GM21786 (cell line): ENCODE measurements at regions not wholly inside any gene's neighbourhood (a gene's known extent, or its start where the extent isn't known, plus 50 kb on each side); places are given as distances from the start of the nearest gene placed in this dataset.

Experiments
- ATAC-seq: cut with Tn5 transposase; IDR thresholded peaks from one replicate; pipeline ENCODE4 v1.9.1; 2021; ENCODE audit not compliant: unreplicated experiment

- ATAC-seq = no peak
Observed at GRCh38 chr16:47972246-47972985, 183.4 kb downstream of the ABCC12 start.

DNA sequence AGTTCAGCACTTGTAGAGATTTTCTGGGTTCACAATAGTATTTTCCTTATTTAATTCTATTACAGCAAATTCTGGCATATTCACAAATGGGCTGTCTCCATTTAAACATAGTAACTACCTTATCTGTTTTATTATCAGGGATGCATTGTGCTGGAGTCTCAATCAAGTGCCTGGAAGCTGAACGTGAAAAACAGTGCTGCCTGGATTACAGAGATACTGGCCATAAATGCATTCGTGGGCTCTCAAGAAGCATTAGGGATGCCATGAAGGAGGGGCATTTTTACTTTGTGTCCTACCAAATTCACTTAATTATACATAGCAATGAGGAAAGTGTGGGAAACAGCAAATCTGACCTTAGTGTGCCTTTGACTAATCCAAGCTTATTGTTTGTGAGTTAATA, 184.6 kb downstream of the ABCC12 start:
- ATAC-seq = no peak

DNA sequence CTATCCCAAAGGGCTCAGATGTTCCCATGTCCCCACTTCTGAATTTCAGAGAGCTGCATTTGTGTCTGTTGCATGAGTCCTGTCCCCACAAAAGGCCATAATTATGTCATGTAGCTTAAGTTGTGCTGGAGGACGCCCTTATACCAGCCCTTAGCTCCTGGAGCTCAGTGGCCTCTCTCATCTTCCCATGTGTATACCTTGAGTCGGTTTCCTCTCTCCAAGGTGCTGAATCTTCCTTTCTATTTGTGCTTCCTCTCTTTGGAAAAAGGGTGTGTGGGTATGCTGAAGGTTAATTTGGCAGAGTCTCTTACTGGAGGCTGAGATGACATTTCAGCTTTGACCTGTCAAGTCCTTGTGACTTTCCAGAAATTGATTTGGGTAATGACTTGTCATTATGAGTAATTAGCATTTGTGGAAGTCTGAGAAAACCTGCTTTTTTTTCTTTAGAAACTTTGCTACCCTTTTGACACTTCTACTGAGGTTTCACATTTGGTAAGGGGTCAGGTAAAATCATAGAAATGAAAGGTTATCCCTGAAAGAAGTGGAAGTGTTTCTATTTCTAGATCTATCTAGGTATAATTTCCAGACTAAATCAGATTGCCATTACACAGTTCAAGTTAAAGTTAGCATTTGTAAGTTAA, 185.4 kb downstream of the ABCC12 start:
- ATAC-seq = no peak

DNA sequence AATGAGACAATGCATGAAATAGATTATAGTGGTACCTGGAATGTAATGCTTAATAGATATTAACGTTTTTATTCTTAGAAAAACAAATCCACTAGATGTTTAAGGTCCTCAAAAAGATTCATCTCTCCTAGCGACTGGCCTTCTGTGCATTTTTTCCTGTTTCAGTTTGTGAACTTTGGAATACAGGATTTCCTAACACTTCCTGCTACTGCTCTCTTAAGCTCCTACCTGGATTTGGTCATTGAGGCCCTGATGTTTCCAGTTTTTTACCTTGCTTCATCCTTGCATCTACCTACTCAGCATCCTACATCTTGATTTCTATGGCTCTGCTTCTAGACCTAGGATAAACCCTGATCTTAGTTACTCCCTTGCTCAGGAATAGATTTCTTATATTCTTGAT, 188.4 kb downstream of the ABCC12 start:
- ATAC-seq = no peak

DNA sequence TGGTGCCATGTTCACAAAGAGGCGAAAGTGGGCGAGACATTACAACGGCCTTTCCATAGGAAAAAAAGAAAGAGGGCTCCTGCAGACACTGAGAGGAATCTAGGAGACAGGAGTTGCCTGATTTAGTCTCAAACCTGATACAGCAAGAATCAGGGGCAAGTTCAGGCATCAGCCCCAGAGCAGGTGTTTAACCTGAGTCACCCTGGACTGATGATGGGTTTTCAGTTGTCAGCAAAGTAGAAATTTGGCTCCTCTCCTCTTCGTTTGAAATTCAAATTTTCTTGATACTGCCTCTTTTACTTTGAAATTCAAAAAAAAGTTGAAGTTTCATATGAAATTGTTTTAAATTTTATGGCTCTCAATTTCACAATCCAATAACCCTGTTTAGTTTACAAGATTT, 189.5 kb downstream of the ABCC12 start:
- no peak for ATAC-seq

- ATAC-seq = no peak
Observed at GRCh38 chr16:47965439-47965838, 190.4 kb downstream of the ABCC12 start.

GRCh38 chr16:47958726-47959125, 197.1 kb downstream of the ABCC12 start:
- ATAC-seq = no peak

GRCh38 chr16:47956916-47957315, 198.9 kb downstream of the ABCC12 start:
- ATAC-seq = no peak

DNA sequence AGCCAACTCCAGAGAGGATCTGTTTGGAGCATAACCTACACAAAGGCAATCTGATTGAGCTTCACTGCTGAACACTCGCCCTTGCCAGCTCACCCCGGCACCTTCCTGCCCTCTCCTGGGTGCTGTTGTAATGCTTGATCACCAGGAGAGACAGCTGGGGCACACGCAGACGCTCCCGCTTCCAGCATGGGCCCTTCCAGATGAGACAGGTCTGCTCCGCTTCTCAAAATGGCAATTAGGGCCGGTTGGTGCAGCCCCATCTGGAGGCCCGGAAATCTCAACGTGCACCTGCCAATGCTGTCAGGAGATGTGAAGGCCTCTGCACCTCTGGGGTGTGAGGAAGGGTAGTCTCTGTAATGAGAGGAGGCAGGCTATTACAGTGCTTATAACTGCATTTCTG, 206.1 kb downstream of the ABCC12 start:
- no peak for ATAC-seq

- ATAC-seq = no peak
Observed at GRCh38 chr16:47949276-47949675, 206.5 kb downstream of the ABCC12 start.

- ATAC-seq = no peak
Observed at GRCh38 chr16:47947723-47948122, 208.1 kb downstream of the ABCC12 start.

- ATAC-seq = no peak
Observed at GRCh38 chr16:47946092-47946491, 209.7 kb downstream of the ABCC12 start.

GRCh38 chr16:47944589-47944988, 211.2 kb downstream of the ABCC12 start:
- ATAC-seq = no peak

- no peak for ATAC-seq
Observed at GRCh38 chr16:47943235-47943634, 212.6 kb downstream of the ABCC12 start.

DNA sequence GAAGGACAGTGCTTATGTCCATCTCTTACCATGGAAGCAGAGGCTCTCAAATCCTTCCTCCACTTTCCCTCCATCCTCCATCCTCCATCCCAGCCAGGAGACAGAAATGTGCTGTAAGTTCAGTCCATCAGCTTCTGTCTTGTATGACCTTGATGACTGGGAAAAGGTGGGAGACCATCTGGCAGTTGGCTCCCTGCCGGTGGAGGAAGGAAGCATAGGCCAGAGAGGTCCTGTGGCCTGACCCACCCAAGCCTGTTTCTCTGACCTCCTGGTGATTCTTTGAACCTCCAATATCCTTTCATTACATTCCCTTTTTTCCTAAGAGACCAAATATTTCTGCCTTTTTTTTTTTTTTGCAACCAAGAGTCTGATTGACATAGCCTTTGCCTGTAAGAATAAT, 215.3 kb downstream of the ABCC12 start:
- ATAC-seq = no peak

- ATAC-seq = no peak
Observed at GRCh38 chr16:47939680-47940079, 216.1 kb downstream of the ABCC12 start.

DNA sequence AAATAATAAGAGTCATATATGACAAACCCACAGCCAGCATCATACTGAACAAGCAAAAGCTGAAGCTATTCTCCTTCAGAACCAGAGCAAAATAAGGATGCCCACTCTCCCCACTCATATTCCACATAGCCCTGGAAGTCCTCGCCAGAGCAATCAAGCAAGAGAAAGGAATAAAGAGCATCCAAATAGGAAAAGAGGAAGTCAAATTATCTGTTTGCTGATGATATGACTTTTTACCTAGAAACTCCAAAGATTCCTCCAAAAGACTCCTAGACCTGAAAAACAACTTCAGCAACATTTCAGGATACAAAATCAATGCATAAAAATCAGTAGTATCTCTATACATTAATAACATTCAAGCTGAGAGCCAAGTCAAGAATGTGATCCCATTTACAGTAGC, 217.5 kb downstream of the ABCC12 start:
- ATAC-seq = no peak

DNA sequence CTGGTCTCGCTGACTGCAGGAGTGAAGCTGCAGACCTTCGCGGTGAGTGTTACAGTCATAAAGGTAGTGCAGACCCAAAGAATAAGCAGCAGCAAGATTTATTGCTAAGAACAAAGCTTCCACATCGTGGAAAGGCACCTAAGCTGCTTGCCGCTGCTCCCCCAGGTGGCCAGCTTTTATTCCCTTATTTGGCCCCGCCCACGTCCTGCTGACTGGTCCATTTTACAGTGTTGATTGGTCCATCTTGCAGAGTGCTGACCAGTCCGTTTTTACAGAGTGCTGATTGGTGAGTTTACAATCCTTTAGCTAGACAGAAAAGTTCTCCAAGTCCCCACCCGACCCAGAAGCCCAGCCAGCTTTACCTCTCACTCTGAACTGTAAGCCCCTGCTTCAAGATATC, 227.8 kb downstream of the ABCC12 start:
- no peak for ATAC-seq

- no peak for ATAC-seq
Observed at GRCh38 chr16:47927330-47927729, 228.5 kb downstream of the ABCC12 start.

GRCh38 chr16:47925811-47926460, 229.9 kb downstream of the ABCC12 start:
- no peak for ATAC-seq

DNA sequence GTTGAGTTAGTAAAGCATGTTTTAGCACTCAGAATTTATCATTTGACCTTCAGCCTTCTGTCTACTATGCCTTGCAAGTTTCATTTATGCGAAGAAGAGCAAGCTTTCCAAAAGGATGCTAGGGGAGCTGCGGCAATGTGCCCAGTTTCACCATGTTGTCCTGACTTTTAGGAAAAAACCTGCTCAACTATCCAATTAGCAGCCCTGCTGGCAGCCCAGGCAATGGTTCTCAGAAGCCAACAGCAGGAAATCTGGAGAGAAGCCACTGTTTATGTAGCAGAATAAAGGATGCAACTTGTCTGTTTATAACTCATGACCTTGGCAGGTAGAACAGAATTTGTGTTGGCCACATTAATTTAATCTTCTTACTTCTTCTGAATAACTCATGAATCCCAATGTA, 230.8 kb downstream of the ABCC12 start:
- ATAC-seq = no peak

GRCh38 chr16:47921535-47921934, 234.3 kb downstream of the ABCC12 start:
- ATAC-seq = no peak
